Upper lobe of right lung (tissue), 1 donor: ENCODE measurements at regions not wholly inside any gene's neighbourhood (a gene's known extent, or its start where the extent isn't known, plus 50 kb on each side); places are given as distances from the start of the nearest gene placed in this dataset.

ENCODE experiments used
- ATAC-seq: fragments of 200-7000 bp; cut with Tn5 transposase; one replicate; pipeline ENCODE4 v1.9.1; 2020; ENCODE audit warnings: mild to moderate bottlenecking, moderate library complexity
- DNase-seq: peaks from one replicate; pipeline ENCODE4 v3.0.0-alpha.2; 2020
- H3K27ac ChIP-seq: fragments of 200-600 bp; one replicate; pipeline ENCODE4 v1.8.0; 2022
- H3K27me3 ChIP-seq: fragments of 200-600 bp; one replicate; pipeline ENCODE4 v1.8.0; 2022; ENCODE audit warnings: mild to moderate bottlenecking
- H3K36me3 ChIP-seq: fragments of 200-600 bp; one replicate; pipeline ENCODE4 v1.8.0; 2022
- H3K4me1 ChIP-seq: fragments of 200-600 bp; one replicate; pipeline ENCODE4 v1.8.0; 2022
- H3K4me3 ChIP-seq: fragments of 200-600 bp; one replicate; pipeline ENCODE4 v1.8.0; 2022; ENCODE audit warnings: mild to moderate bottlenecking
- H3K9me3 ChIP-seq: fragments of 200-600 bp; one replicate; pipeline ENCODE4 v1.8.0; 2022
- CTCF ChIP-seq: fragments of 200-600 bp; IDR thresholded peaks from one replicate; pipeline ENCODE4 v1.8.0; 2022; ENCODE audit warnings: antibody characterized with exemption
- intact Hi-C: fragments of 100-400 bp; cut with DNase I; formaldehyde crosslinking; loops from one replicate; pipeline ENCODE4 v1.11.0; 2022
- donor health status: DM: no; HTN: yes; CAD: no; lungs with severe emphysema.

GRCh38 chr2:8078705-8079104, 603.2 kb upstream of the ID2 start:
- ATAC-seq = no peak
- DNase-seq = no peak
- TF ChIP-seq CTCF = no peak
- Histone ChIP-seq H3K36me3 (no peaks in the 10 kb centered on the region), H3K9me3 (no peaks in the 10 kb centered on the region), H3K27ac (no peak overlapping the region), H3K4me1 (no peaks in the 10 kb centered on the region), H3K4me3 (no peak overlapping the region), H3K27me3 (no peaks in the 10 kb centered on the region)
- intact Hi-C loops = no loop called here

- TF ChIP-seq CTCF = no peak
- H3K36me3 ChIP-seq = no peaks in the 10 kb centered on the region
- no peaks in the 10 kb centered on the region for H3K27me3 ChIP-seq
- H3K4me3 ChIP-seq = no peak overlapping the region
- no peaks in the 10 kb centered on the region for H3K9me3 ChIP-seq
- no peak for ATAC-seq
- H3K4me1 ChIP-seq = no peaks in the 10 kb centered on the region
- no peak overlapping the region for H3K27ac ChIP-seq
- no peak for DNase-seq
- intact Hi-C loops = no loop called here
Measured at GRCh38 chr2:8080063-8080462, 601.8 kb upstream of the ID2 start.

GRCh38 chr2:8081130-8081529, 600.7 kb upstream of the ID2 start:
- intact Hi-C loops = no loop called here
- no peaks in the 10 kb centered on the region for H3K9me3 ChIP-seq
- TF ChIP-seq CTCF = no peak
- ATAC-seq = no peak
- no peaks in the 10 kb centered on the region for H3K4me1 ChIP-seq
- H3K36me3 ChIP-seq = no peaks in the 10 kb centered on the region
- H3K4me3 ChIP-seq = no peak overlapping the region
- DNase-seq = no peak
- H3K27me3 ChIP-seq = no peaks in the 10 kb centered on the region
- H3K27ac ChIP-seq = no peak overlapping the region

GRCh38 chr2:8082840-8083239, 599.0 kb upstream of the ID2 start:
- Histone ChIP-seq H3K36me3 (no peaks in the 10 kb centered on the region), H3K27me3 (no peaks in the 10 kb centered on the region), H3K4me3 (no peak overlapping the region), H3K9me3 (no peaks in the 10 kb centered on the region), H3K27ac (no peak overlapping the region), H3K4me1 (no peaks in the 10 kb centered on the region)
- DNase-seq (no peak), ATAC-seq (no peak)
- intact Hi-C loops = no loop called here
- TF ChIP-seq CTCF = no peak

- TF ChIP-seq CTCF = no peak
Measured at GRCh38 chr2:8086357-8086756, 595.5 kb upstream of the ID2 start.

GRCh38 chr2:8086796-8087479, 594.9 kb upstream of the ID2 start:
- Histone ChIP-seq H3K36me3 (no peaks in the 10 kb centered on the region), H3K9me3 (no peaks in the 10 kb centered on the region), H3K27me3 (no peaks in the 10 kb centered on the region), H3K27ac (no peak overlapping the region), H3K4me3 (no peak overlapping the region), H3K4me1 (no peaks in the 10 kb centered on the region)
- intact Hi-C loops = no loop called here
- no peak for TF ChIP-seq CTCF
- no peak for ATAC-seq
- no peak for DNase-seq

More at GRCh38 chr2:8086357-8086756, 595.5 kb upstream of the ID2 start:
- no peak for ATAC-seq
- DNase-seq = no peak
- H3K9me3 ChIP-seq = no peaks in the 10 kb centered on the region
- H3K36me3 ChIP-seq = no peaks in the 10 kb centered on the region
- H3K27ac ChIP-seq = no peak overlapping the region
- intact Hi-C loops = no loop called here
- no peaks in the 10 kb centered on the region for H3K4me1 ChIP-seq
- no peaks in the 10 kb centered on the region for H3K27me3 ChIP-seq
- no peak overlapping the region for H3K4me3 ChIP-seq
